T-helper 9 cell (primary cell): ENCODE measurements at regions not wholly inside any gene's neighbourhood (a gene's known extent, or its start where the extent isn't known, plus 50 kb on each side); places are given as distances from the start of the nearest gene placed in this dataset.
"Not testable (repeated sequence)": the region's sequence is repeated elsewhere in the genome, so short reads cannot be mapped to it uniquely, and the experiment has no call there.

ENCODE experiments used
- DNase-seq: peaks from one replicate; pipeline ENCODE4 v3.0.0-alpha.2; 2020

- DNase-seq = no peak
Observed at GRCh38 chr2:16746329-16746728, 80.7 kb upstream of the CYRIA start.

- DNase-seq = no peak
Observed at GRCh38 chr2:16745466-16745865, 79.8 kb upstream of the CYRIA start.

GRCh38 chr2:16744521-16744920 is 78.9 kb upstream of the CYRIA start:
- DNase-seq = no peak

GRCh38 chr2:16742026-16742425 is 76.4 kb upstream of the CYRIA start:
- DNase-seq = no peak

- DNase-seq = no peak
Observed at GRCh38 chr2:16741498-16741897, 75.9 kb upstream of the CYRIA start.

GRCh38 chr2:16739778-16740581 is 74.3 kb upstream of the CYRIA start:
- DNase-seq = no peak

GRCh38 chr2:16738361-16739225 is 73.0 kb upstream of the CYRIA start:
- no peak for DNase-seq

GRCh38 chr2:16737812-16738211 is 72.2 kb upstream of the CYRIA start:
- DNase-seq = no peak

GRCh38 chr2:16736633-16737032 is 71.0 kb upstream of the CYRIA start:
- DNase-seq = no peak

GRCh38 chr2:16729335-16729734 is 63.7 kb upstream of the CYRIA start:
- no peak for DNase-seq

- no peak for DNase-seq
Observed at GRCh38 chr2:16728351-16729136, 62.9 kb upstream of the CYRIA start.

GRCh38 chr2:16727849-16728248 is 62.2 kb upstream of the CYRIA start:
- DNase-seq = not testable (repeated sequence)

- no peak for DNase-seq
Observed at GRCh38 chr2:16727256-16727655, 61.6 kb upstream of the CYRIA start.

- no peak for DNase-seq
Observed at GRCh38 chr2:16726577-16726976, 60.9 kb upstream of the CYRIA start.

- no peak for DNase-seq
Observed at GRCh38 chr2:16726147-16726546, 60.5 kb upstream of the CYRIA start.

GRCh38 chr2:16725549-16725948 is 59.9 kb upstream of the CYRIA start:
- no peak for DNase-seq

- DNase-seq = no peak
Observed at GRCh38 chr2:16722677-16723076, 57.0 kb upstream of the CYRIA start.

GRCh38 chr2:16722126-16722525 is 56.5 kb upstream of the CYRIA start:
- no peak for DNase-seq

GRCh38 chr2:16721529-16721928 is 55.9 kb upstream of the CYRIA start:
- DNase-seq = not testable (repeated sequence)

- not testable (repeated sequence) for DNase-seq
Observed at GRCh38 chr2:16720737-16721136, 55.1 kb upstream of the CYRIA start.

- no peak for DNase-seq
Observed at GRCh38 chr2:16719485-16719808, 53.8 kb upstream of the CYRIA start.

GRCh38 chr2:16718576-16719484 is 53.2 kb upstream of the CYRIA start:
- no peak for DNase-seq
